PC-3 (cell line): ENCODE measurements at regions not wholly inside any gene's neighbourhood (a gene's known extent, or its start where the extent isn't known, plus 50 kb on each side); places are given as distances from the start of the nearest gene placed in this dataset.

Experiments used
- ATAC-seq: fragments of 200-7000 bp; cut with Tn5 transposase; 2 replicates; pipeline ENCODE4 v1.9.1; 2020; ENCODE audit warnings: mild to moderate bottlenecking, moderate library complexity
- BruUV-seq: library from RNA; stranded (reverse); fragments of 400-500 nt; replicated peaks from 2 replicates; lab custom pipeline; 2021; lab: Mats Ljungman, UMichigan
- CTCF ChIA-PET: fragments of 300-600 bp; sonication (Branson Sonifier 250); formaldehyde crosslinking; loops from one replicate; lab custom pipeline; 2022; ENCODE audit warnings: antibody characterized with exemption; lab: Charles Lee
- POLR2A ChIA-PET: fragments of 300-600 bp; sonication (Branson Sonifier 250); formaldehyde crosslinking; loops from one replicate; lab custom pipeline; 2022; ENCODE audit warnings: antibody characterized with exemption; ENCODE audit not compliant: unreplicated experiment; lab: Charles Lee
- DNase-seq: peaks from one replicate; pipeline ENCODE4 v3.0.0-alpha.2; 2015
- H2AFZ ChIP-seq: fragments of 300-600 bp; sonication (generic); 2 replicates; pipeline ENCODE4 v1.6.0; 2016; ENCODE audit warnings: antibody characterized with exemption, low read length
- H3F3A ChIP-seq: fragments of 300-600 bp; sonication (generic); one replicate; pipeline ENCODE4 v1.6.0; 2017; ENCODE audit warnings: antibody characterized with exemption, low read length, control low read depth, mild to moderate bottlenecking; ENCODE audit not compliant: unreplicated experiment
- H3K27ac ChIP-seq: fragments of 300-600 bp; sonication (generic); 2 replicates; pipeline ENCODE4 v1.5.1; 2016; ENCODE audit warnings: mild to moderate bottlenecking, low read length
- H3K27me3 ChIP-seq: fragments of 300-600 bp; sonication (generic); 2 replicates; pipeline ENCODE4 v1.6.1; 2016; ENCODE audit warnings: low read length, mixed read lengths
- H3K36me3 ChIP-seq: fragments of 300-600 bp; sonication (generic); 2 replicates; pipeline ENCODE4 v1.6.1; 2016; ENCODE audit warnings: low read depth, mixed run types, low read length, mixed read lengths
- H3K4me1 ChIP-seq: fragments of 300-600 bp; sonication (generic); 2 replicates; pipeline ENCODE4 v1.5.1; 2016; ENCODE audit warnings: low read length; ENCODE audit not compliant: insufficient read depth
- H3K4me2 ChIP-seq: fragments of 300-600 bp; sonication (generic); 2 replicates; pipeline ENCODE4 v1.6.0; 2016; ENCODE audit warnings: low read length
- H3K4me3 ChIP-seq: fragments of 300-600 bp; sonication (generic); 2 replicates; pipeline ENCODE4 v1.5.1; 2016; ENCODE audit warnings: mild to moderate bottlenecking, low read length, mixed read lengths
- H3K79me2 ChIP-seq: fragments of 300-600 bp; sonication (generic); 2 replicates; pipeline ENCODE4 v1.6.1; 2017; ENCODE audit warnings: low read length, mixed read lengths
- H3K9ac ChIP-seq: fragments of 300-600 bp; sonication (generic); 2 replicates; pipeline ENCODE4 v1.6.0; 2016; ENCODE audit warnings: mild to moderate bottlenecking, low read length
- H3K9me2 ChIP-seq: fragments of 300-600 bp; sonication (generic); replicated peaks from 2 replicates; pipeline ENCODE4 v1.6.1; 2016; ENCODE audit warnings: mixed run types, low read length, mixed read lengths
- H3K9me3 ChIP-seq: fragments of 300-600 bp; sonication (generic); 2 replicates; pipeline ENCODE4 v1.6.1; 2016; ENCODE audit warnings: low read length, mixed read lengths
- H4K20me1 ChIP-seq: fragments of 300-600 bp; sonication (generic); 2 replicates; pipeline ENCODE4 v1.6.1; 2016; ENCODE audit warnings: low read length, mixed read lengths
- EZH2 ChIP-seq: fragments of 300-600 bp; sonication (generic); IDR thresholded peaks from one replicate; pipeline ENCODE4 v1.6.1; 2017; ENCODE audit warnings: antibody characterized with exemption, mild to moderate bottlenecking, low read length; ENCODE audit not compliant: unreplicated experiment
- EZH2phosphoT487 ChIP-seq: fragments of 300-600 bp; sonication (generic); IDR thresholded peaks from 2 replicates; pipeline ENCODE4 v1.6.1; 2018; ENCODE audit warnings: mild to moderate bottlenecking, antibody characterized with exemption, low read length, borderline replicate concordance
- intact Hi-C: fragments of 100-400 bp; cut with micrococcal nuclease; formaldehyde crosslinking; loops from 2 replicates; pipeline ENCODE4 v1.9.0; 2023
- TF ChIP-seq, protein P1 (sequence below): fragments of 300-600 bp; sonication (generic); conservative IDR thresholded peaks from 2 replicates; pipeline ENCODE4 v1.5.1; 2017; ENCODE audit warnings: antibody characterized with exemption, low read depth, mild to moderate bottlenecking, low read length

DNA sequence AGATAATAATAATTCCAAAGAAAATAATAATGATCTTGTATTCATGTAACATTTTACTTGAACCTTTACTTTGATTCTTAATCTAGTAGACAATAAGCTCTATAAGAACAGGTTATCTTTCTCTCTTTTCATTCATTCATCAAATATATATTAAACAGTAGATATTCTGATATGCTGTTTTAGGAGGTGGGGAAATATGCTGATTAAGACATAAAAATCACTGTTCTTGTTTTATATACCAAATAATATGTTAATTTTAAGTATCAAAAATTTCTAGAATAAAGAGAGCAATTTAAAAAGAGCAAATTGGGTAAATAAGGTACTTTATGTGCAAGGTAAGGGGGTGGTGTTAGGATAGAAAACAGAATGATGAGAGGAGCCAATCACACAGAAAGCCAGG, 401.9 kb downstream of the PDHA2 start:
- Histone ChIP-seq H3K27me3 (no peaks in the 10 kb centered on the region), H4K20me1 (no peaks in the 10 kb centered on the region), H3K9me2 (no peaks in the 10 kb centered on the region), H3K79me2 (no peaks in the 10 kb centered on the region), H3K4me3 (no peak overlapping the region), H3K27ac (no peak overlapping the region), H3K9ac (no peak overlapping the region), H3K4me1 (no peaks in the 10 kb centered on the region), H3K36me3 (no peaks in the 10 kb centered on the region), H3K4me2 (no peak overlapping the region), H2AFZ (no peak overlapping the region), H3K9me3 (no peaks in the 10 kb centered on the region), H3F3A (no peaks in the 10 kb centered on the region)
- ChIA-PET POLR2A (no interaction called here), CTCF (no interaction called here)
- intact Hi-C loops = no loop called here
- BruUV-seq = no TSS peak
- TF ChIP-seq, protein P1, sequence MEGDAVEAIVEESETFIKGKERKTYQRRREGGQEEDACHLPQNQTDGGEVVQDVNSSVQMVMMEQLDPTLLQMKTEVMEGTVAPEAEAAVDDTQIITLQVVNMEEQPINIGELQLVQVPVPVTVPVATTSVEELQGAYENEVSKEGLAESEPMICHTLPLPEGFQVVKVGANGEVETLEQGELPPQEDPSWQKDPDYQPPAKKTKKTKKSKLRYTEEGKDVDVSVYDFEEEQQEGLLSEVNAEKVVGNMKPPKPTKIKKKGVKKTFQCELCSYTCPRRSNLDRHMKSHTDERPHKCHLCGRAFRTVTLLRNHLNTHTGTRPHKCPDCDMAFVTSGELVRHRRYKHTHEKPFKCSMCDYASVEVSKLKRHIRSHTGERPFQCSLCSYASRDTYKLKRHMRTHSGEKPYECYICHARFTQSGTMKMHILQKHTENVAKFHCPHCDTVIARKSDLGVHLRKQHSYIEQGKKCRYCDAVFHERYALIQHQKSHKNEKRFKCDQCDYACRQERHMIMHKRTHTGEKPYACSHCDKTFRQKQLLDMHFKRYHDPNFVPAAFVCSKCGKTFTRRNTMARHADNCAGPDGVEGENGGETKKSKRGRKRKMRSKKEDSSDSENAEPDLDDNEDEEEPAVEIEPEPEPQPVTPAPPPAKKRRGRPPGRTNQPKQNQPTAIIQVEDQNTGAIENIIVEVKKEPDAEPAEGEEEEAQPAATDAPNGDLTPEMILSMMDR = no peak
- TF ChIP-seq EZH2 (no peak), EZH2phosphoT487 (no peak)
- no peak for ATAC-seq
- no peak for DNase-seq

DNA sequence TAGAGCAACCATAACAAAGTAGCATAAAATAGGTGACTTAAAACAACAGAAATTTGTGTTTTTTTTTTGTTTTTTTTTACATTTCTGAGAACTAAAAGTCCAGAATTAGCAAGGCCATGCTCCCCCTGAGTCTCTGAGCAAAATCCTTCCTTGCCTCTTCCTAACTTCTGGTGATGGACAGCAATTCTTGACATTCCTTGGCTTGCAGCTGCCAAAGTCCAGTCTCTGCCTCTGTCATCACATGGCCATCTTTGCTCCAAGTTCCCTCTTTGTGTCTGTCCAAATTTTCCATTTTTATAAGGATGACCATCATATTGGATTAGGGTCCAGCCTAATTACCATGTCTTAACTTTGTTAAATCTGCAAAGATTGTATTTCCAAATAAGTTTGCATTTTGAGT, 407.2 kb downstream of the PDHA2 start:
- Histone ChIP-seq H3K9me3 (no peaks in the 10 kb centered on the region), H3F3A (no peaks in the 10 kb centered on the region), H3K9me2 (no peaks in the 10 kb centered on the region), H3K36me3 (no peaks in the 10 kb centered on the region), H4K20me1 (no peaks in the 10 kb centered on the region), H3K9ac (no peak overlapping the region), H3K4me3 (no peak overlapping the region), H3K27ac (no peak overlapping the region), H3K27me3 (no peaks in the 10 kb centered on the region), H3K4me2 (no peak overlapping the region), H3K4me1 (no peaks in the 10 kb centered on the region), H2AFZ (no peak overlapping the region), H3K79me2 (no peaks in the 10 kb centered on the region)
- CTCF ChIA-PET = no interaction called here
- DNase-seq (no peak), ATAC-seq (no peak)
- TF ChIP-seq EZH2 (no peak), EZH2phosphoT487 (no peak)
- POLR2A ChIA-PET = no interaction called here
- BruUV-seq = no TSS peak
- intact Hi-C loops = no loop called here

DNA sequence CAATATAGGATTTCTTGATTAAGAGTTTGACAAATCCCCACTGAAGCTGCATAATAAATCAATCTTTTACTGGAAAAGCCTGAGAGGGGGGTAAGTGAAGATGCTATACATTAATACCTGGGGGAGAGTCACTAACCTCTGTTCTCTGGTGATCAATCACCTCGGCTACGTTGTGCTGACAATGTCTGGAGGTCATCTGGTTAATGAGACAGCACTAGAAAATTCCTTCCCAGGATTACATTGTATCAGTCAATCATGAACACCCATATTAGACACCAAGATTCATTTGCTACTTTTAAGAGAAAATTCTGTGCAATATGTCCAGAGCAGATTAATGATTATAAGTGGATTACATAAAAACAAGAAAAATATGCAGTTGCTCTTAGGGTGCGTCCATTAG, 408.3 kb downstream of the PDHA2 start:
- H4K20me1 ChIP-seq = no peaks in the 10 kb centered on the region
- no peaks in the 10 kb centered on the region for H3F3A ChIP-seq
- H3K4me1 ChIP-seq = no peaks in the 10 kb centered on the region
- no peaks in the 10 kb centered on the region for H3K27me3 ChIP-seq
- TF ChIP-seq, protein P1 = no peak
- TF ChIP-seq EZH2phosphoT487 (no peak), EZH2 (no peak)
- no TSS peak for BruUV-seq
- H3K9me3 ChIP-seq = no peaks in the 10 kb centered on the region
- POLR2A ChIA-PET = no interaction called here
- intact Hi-C loops = no loop called here
- no peaks in the 10 kb centered on the region for H3K79me2 ChIP-seq
- H3K4me2 ChIP-seq = no peak overlapping the region
- H3K4me3 ChIP-seq = no peak overlapping the region
- H3K9me2 ChIP-seq = no peaks in the 10 kb centered on the region
- CTCF ChIA-PET = no interaction called here
- no peaks in the 10 kb centered on the region for H3K36me3 ChIP-seq
- H2AFZ ChIP-seq = no peak overlapping the region
- no peak overlapping the region for H3K9ac ChIP-seq
- no peak for ATAC-seq
- no peak overlapping the region for H3K27ac ChIP-seq
- no peak for DNase-seq
